NCI-H1105 treated with DMSO at 0.1 percent for 48 hours (cell line): ENCODE measurements at regions not wholly inside any gene's neighbourhood (a gene's known extent, or its start where the extent isn't known, plus 50 kb on each side); places are given as distances from the start of the nearest gene placed in this dataset.
"Not testable (repeated sequence)": the region's sequence is repeated elsewhere in the genome, so short reads cannot be mapped to it uniquely, and the experiment has no call there.

ENCODE experiments used
- DNase-seq: peaks from one replicate; lab custom pipeline; 2025; lab: John Stamatoyannopoulos, UW

- DNase-seq = no peak
Measured at GRCh38 chr2:173547499-173547898, 192.8 kb downstream of the CDCA7 start.

GRCh38 chr2:173550143-173550542 lies 195.5 kb downstream of the CDCA7 start:
- no peak for DNase-seq

- DNase-seq = no peak
Measured at GRCh38 chr2:173552531-173552930, 197.9 kb downstream of the CDCA7 start.

GRCh38 chr2:173553593-173553992 lies 198.9 kb downstream of the CDCA7 start:
- no peak for DNase-seq

GRCh38 chr2:173555833-173556232 lies 201.2 kb downstream of the CDCA7 start:
- peak; percentile 83 for DNase-seq

GRCh38 chr2:173556816-173557215 lies 202.1 kb downstream of the CDCA7 start:
- DNase-seq = no peak

GRCh38 chr2:173557497-173557896 lies 202.8 kb downstream of the CDCA7 start:
- no peak for DNase-seq

- no peak for DNase-seq
Measured at GRCh38 chr2:173567493-173567892, 212.8 kb downstream of the CDCA7 start.

GRCh38 chr2:173568054-173568453 lies 213.4 kb downstream of the CDCA7 start:
- DNase-seq = peak; percentile 27

- DNase-seq = peak; percentile 75
Measured at GRCh38 chr2:173571021-173571821, 216.5 kb downstream of the CDCA7 start.

GRCh38 chr2:173571887-173572680 lies 217.4 kb downstream of the CDCA7 start:
- no peak for DNase-seq

GRCh38 chr2:173572848-173573247 lies 218.2 kb downstream of the CDCA7 start:
- no peak for DNase-seq

GRCh38 chr2:173573782-173574181 lies 219.1 kb downstream of the CDCA7 start:
- DNase-seq = not testable (repeated sequence)

- DNase-seq = no peak
Measured at GRCh38 chr2:173574324-173575112, 219.8 kb downstream of the CDCA7 start.

GRCh38 chr2:173578404-173579107 lies 223.9 kb downstream of the CDCA7 start:
- no peak for DNase-seq

- no peak for DNase-seq
Measured at GRCh38 chr2:173580351-173580750, 225.7 kb downstream of the CDCA7 start.

- DNase-seq = no peak
Measured at GRCh38 chr2:173580956-173581355, 226.3 kb downstream of the CDCA7 start.

GRCh38 chr2:173583196-173583595 lies 228.5 kb downstream of the CDCA7 start:
- DNase-seq = no peak

GRCh38 chr2:173584000-173584399 lies 229.3 kb downstream of the CDCA7 start:
- DNase-seq = no peak

GRCh38 chr2:173584676-173585458 lies 230.2 kb downstream of the CDCA7 start:
- no peak for DNase-seq

- no peak for DNase-seq
Measured at GRCh38 chr2:173588931-173589369, 234.3 kb downstream of the CDCA7 start.
